ENCODE measurements at regions not wholly inside any gene's neighbourhood (a gene's known extent, or its start where the extent isn't known, plus 50 kb on each side); places are given as distances from the start of the nearest gene placed in this dataset.
"Not testable (repeated sequence)": the region's sequence is repeated elsewhere in the genome, so short reads cannot be mapped to it uniquely, and the experiment has no call there.

DNA sequence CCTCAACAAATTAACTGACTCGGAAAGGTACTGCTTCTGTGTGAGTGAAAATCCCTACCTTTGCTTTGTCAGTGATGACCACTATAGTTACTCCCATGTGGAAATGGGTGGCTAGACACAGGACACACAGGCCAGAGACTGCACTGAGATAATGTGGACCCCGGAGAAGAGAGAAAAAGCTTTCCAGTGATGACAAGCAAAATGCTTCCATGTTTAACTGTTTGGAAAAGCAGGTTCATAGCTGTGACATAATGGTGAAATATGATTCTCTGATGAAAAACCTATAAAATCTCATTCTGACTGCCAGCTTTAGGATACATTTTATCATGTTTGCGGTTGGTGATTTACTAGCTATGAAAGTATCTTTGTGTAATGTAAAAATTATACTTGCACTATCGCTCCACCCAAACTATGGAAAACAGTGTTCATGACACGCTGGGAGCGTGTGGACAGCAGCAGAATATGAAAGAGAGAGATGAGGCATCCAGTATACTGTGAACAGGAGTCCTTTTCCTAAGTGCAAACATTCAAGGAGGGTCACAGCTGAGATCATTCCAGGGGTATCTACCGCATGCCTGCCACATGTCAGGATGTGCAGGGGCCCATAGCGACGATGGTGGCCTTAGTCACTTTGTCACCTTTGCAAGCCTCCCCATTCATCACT is 782.7 kb upstream of the SOX11 start:
- no peak for DNase-seq
- ATAC-seq, result no peak
- intact Hi-C loops (cut with micrococcal nuclease), result no loop called here

DNA sequence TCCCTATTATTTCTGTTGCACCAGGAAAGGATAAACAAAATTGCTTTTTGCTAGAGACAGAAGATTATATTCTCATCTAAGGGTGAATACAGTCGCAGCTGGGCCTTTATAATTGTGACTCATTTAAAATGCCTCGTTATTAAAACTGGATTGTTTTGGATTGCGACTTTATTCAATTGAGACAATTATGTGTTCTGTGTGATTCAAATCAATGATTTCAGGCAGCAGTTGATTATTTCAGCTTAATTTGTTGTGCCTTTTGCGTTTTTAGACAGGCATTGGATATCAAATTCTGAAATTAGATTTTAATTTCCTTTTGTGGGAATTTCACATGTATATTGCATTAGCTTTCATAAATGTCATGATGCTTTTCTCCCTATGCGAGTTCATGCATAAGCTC is 778.1 kb upstream of the SOX11 start:
- intact Hi-C loops (cut with micrococcal nuclease), result no loop called here
- DNase-seq, result no peak
- ATAC-seq, result no peak

GRCh38 chr2:4914551-4914950 is 777.6 kb upstream of the SOX11 start:
- intact Hi-C loops (cut with micrococcal nuclease), result no loop called here

DNA sequence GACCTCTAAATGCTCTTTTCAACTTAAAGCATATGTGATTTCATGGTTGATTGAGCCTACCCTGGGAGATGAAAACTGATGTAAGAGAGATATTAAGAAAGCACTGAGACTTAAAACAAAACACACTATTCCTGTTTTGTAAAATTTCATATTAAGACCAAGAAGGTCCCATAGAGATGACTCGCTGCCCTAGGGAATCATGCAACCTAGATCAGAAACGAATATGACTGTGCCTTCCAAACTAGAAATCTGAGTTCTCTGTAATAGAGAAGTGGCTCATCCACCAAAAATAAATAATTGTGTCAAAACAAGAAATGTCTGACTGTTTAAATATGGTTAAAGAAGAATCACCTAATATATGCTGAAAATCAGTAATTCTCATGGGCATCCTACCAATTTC is 776.8 kb upstream of the SOX11 start:
- DNase-seq, result no peak
- intact Hi-C loops (cut with micrococcal nuclease), result no loop called here
- ATAC-seq, result no peak

More at GRCh38 chr2:4914551-4914950, 777.6 kb upstream of the SOX11 start:
- ATAC-seq (no peak), DNase-seq (no peak)

GRCh38 chr2:4916094-4916493 is 776.1 kb upstream of the SOX11 start:
- DNase-seq (no peak), ATAC-seq (no peak)
- intact Hi-C loops (cut with micrococcal nuclease), result no loop called here

- intact Hi-C loops (cut with micrococcal nuclease), result no loop called here
- no peak for DNase-seq
- no peak for ATAC-seq
These were observed 761.5 kb upstream of the SOX11 start for GRCh38 chr2:4930704-4931103.

GRCh38 chr2:4931721-4932365 is 760.3 kb upstream of the SOX11 start:
- ATAC-seq (no peak), DNase-seq (no peak)
- intact Hi-C loops (cut with micrococcal nuclease), result no loop called here

- intact Hi-C loops (cut with micrococcal nuclease); DNase-seq; ATAC-seq: not testable (repeated sequence)
These were observed 756.9 kb upstream of the SOX11 start for GRCh38 chr2:4935291-4935690.

- no peak for ATAC-seq
- no peak for DNase-seq
- intact Hi-C loops (cut with micrococcal nuclease), result no loop called here
These were observed 754.6 kb upstream of the SOX11 start for GRCh38 chr2:4937550-4937949.

DNA sequence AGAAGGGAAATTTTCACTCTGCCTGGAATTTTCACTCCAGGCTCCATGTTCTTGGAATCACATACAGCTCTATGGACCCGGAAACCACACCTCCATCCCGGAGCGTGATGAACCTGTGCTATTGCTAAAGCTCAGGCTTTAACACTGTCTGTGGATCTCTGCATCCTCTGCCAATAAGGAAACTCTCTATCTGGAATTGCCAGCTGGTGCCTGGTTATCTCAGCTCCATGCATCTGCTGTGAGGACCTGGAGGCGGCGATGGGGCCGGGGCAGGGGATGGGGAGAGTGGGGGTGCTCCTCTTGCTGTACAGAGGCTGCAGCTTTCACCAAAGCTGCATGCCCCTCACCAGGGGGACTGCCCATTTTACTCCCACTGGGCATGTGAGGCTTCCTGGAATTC is 754.0 kb upstream of the SOX11 start:
- intact Hi-C loops (cut with micrococcal nuclease), result no loop called here
- ATAC-seq, result no peak

DNA sequence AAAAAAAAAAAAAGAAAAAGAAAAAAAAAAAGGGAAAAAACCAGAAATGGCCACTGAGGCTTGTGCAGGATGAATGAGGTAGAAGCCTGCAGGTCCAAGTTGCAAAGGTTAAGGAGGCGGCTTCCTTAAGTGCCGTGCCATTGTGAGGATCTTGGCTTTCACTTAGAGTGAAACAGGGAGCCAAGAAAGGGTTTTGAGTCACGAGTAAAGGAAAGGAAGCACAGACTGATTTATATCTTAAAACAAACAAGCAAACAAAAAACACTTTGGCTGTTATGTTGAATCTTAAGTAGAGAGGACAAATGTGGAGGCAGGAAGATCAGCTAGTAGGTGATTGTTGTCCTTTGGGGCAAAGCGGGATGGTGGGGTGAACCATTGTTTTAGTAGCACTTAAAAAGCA is 749.7 kb upstream of the SOX11 start:
- ATAC-seq, result no peak
- intact Hi-C loops (cut with micrococcal nuclease), result no loop called here
- no peak for DNase-seq

More for the DNA sequence above, 754.0 kb upstream of the SOX11 start:
- no peak for DNase-seq

DNA sequence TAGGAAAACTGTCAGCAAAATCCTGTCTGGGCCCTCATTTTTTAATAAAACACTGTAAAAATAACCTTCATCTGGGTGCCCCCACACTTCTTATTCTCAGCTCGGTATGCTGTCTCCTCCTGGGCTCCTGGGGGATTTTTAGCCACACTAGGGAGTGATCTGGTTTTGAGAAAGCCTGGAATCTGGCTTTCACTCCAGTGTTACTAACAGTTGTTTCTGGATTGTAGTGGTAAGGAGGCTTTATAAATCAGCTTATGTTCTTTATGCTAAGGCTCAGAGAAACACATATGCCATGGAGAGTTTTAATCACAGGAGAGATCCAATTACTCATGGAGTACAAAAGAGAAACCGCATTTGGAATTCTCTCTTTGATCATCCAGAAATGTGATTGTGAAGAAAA is 744.3 kb upstream of the SOX11 start:
- no peak for ATAC-seq
- no peak for DNase-seq
- intact Hi-C loops (cut with micrococcal nuclease), result no loop called here

DNA sequence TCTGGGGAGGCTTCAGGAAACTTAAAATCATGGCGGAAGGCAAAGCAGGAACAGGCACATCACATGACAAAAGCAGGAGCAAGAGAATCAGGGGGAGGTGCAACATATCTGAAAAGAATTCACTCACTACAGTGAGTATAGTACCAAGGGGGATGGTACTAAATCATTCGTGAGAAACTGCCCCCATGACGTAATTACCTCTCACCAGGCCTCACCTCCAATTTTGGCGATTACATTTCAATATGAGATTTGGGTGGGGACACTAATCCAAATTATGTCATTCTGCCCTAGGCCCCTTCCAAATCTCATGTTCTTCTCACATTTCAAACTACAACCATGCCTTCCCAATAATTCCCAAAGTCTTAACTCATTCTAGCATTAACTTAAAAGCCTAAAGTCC is 740.8 kb upstream of the SOX11 start:
- ATAC-seq, result no peak
- intact Hi-C loops (cut with micrococcal nuclease), result no loop called here

DNA sequence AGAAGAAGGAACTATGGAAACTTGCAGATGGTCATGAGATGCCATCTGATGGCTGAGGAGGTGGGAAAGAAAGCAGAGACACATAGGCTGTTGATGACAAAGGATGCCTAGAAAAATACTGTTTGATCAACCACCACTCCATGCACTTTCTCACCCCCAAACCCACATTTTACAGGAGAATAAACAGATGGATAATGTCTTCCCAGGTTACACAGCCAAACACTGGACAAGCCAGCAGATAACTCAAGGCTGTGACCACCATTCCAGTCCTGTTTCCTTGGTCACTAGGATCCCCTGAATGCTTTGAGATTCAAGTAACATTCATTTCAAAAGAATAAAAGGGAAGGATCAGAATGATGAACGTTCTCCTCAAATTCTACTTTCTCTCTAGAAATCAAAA is 733.0 kb upstream of the SOX11 start:
- ATAC-seq (no peak), DNase-seq (no peak)
- intact Hi-C loops (cut with micrococcal nuclease), result no loop called here

More for the DNA sequence above, 740.8 kb upstream of the SOX11 start:
- DNase-seq, result no peak

DNA sequence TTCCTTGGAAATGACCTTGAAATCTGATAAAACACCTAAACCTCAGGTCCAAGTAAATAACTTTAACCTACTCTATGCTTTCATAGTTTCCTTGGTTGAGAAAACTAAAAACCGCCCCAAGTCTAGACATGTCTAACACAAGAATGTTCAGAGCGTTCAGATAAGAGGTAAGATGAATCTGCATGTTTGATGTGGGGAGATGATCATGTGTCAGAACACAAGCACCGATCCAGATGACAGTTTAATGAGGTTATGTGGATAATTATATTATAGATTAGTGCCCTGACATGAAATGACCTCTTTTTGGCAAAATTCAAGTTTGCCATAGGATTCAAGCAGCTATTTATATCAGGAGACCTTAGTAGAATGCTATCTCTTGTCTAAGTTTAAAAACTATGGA is 729.8 kb upstream of the SOX11 start:
- ATAC-seq (no peak), DNase-seq (no peak)
- intact Hi-C loops (cut with micrococcal nuclease), result no loop called here

DNA sequence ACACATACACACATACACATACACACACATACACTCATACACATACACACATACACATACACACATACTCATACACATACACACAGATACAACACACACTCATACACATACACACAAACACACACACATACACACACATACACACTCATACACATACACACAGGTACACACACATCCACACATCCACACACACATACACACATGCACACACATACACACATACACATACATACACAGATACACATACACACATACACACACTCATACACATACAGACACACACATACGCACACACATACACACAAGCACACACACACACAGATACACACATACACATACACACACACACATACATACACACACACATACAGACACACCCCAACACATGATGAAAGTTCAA is 729.1 kb upstream of the SOX11 start:
- DNase-seq (no peak), ATAC-seq (no peak)
- intact Hi-C loops (cut with micrococcal nuclease), result no loop called here

DNA sequence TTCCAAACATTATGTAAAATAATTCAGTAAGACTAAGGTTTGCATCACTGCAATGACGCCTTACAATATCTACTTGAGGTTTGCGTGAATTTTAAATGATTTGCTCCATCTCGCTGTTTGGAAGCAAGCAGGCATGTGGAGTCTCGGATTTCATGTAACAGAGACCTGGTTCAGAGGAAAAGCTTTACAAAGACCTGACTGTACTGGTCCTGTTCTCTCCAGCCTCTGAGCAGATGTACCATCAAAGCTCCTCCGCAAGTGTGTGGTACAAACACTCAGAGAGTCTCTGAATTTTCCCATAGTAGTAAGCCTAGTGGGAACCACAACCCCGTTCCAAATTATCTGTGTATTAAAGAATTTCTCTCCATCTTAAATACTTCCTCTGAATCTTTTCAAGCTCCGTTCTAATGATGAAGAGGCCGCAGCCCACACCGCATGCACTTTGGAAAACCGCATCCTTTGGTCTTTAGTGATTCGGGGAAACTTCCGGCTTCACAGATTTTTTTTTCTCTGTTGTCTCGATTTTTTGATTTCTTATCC is 728.1 kb upstream of the SOX11 start:
- ATAC-seq (no peak), DNase-seq (no peak)
- intact Hi-C loops (cut with micrococcal nuclease), result no loop called here

- ATAC-seq, result no peak
- intact Hi-C loops (cut with micrococcal nuclease), result no loop called here
- DNase-seq, result no peak
These were observed 727.6 kb upstream of the SOX11 start for GRCh38 chr2:4964579-4964978.

GRCh38 chr2:4965556-4966320 is 726.4 kb upstream of the SOX11 start:
- DNase-seq (no peak), ATAC-seq (no peak)
- intact Hi-C loops (cut with micrococcal nuclease), result no loop called here

DNA sequence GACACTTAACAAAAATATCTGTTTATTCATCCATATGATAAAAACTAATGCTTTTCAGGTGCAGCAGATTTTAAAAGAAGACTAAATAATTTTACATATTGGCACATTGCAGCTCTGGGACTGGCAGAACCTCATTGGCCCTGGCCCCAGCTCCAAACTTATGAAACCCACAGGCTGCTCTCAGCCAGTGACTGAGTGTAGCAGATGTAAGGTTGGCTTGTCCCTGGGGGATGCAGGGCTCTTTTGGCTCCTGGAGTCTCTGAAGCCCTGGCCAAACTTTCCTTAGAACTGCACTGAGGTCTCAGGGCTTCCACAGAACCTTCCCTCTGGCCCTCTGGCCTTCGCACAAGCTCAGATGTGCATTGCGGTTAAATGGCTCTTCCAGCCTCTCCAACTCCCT is 725.0 kb upstream of the SOX11 start:
- intact Hi-C loops (cut with micrococcal nuclease), result no loop called here
- DNase-seq (no peak), ATAC-seq (no peak)

All from left ventricle myocardium superior (tissue), 1 donor.